ENCODE measurements at regions not wholly inside any gene's neighbourhood (a gene's known extent, or its start where the extent isn't known, plus 50 kb on each side); places are given as distances from the start of the nearest gene placed in this dataset.

GRCh38 chr9:522658-523057, 308.0 kb downstream of the DOCK8 start:
- intact Hi-C loops (cut with DNase I), result no loop called here
- Histone ChIP-seq H3K36me3 (no peaks in the 10 kb centered on the region), H3K4me3 (no peak overlapping the region), H3K27me3 (no peaks in the 10 kb centered on the region), H3K9me3 (no peaks in the 10 kb centered on the region), H3K9ac (ENCODE audit: low read depth in 2 of 2, low read length in 2 of 2) (no peak overlapping the region), H3K4me1 (peaks cover 6% of the 10 kb centered on the region), H3K27ac (no peak overlapping the region)
- no peak for DNase-seq
- TF ChIP-seq CTCF (IDR thresholded peaks at IDR 0.05), result no peak

GRCh38 chr9:523444-523843, 308.8 kb downstream of the DOCK8 start:
- no peak overlapping the region for H3K4me3 ChIP-seq
- no peaks in the 10 kb centered on the region for H3K9me3 ChIP-seq
- H3K27me3 ChIP-seq, result no peaks in the 10 kb centered on the region
- intact Hi-C loops (cut with DNase I), result no loop called here
- no peak for DNase-seq
- no peaks in the 10 kb centered on the region for H3K36me3 ChIP-seq
- no peak overlapping the region for H3K27ac ChIP-seq
- H3K9ac ChIP-seq (ENCODE audit: low read depth in 2 of 2, low read length in 2 of 2), result no peak overlapping the region
- H3K4me1 ChIP-seq, result peaks cover 6% of the 10 kb centered on the region
- no peak for TF ChIP-seq CTCF (IDR thresholded peaks at IDR 0.05)

- H3K27ac ChIP-seq, result peak overlapping the region; percentile 9
- TF ChIP-seq CTCF (IDR thresholded peaks at IDR 0.05), result no peak
- H3K27me3 ChIP-seq, result no peaks in the 10 kb centered on the region
- peaks cover 6% of the 10 kb centered on the region for H3K4me1 ChIP-seq
- no peaks in the 10 kb centered on the region for H3K36me3 ChIP-seq
- H3K9ac ChIP-seq (ENCODE audit: low read depth in 2 of 2, low read length in 2 of 2), result no peak overlapping the region
- no peaks in the 10 kb centered on the region for H3K9me3 ChIP-seq
- intact Hi-C loops (cut with DNase I), result no loop called here
- no peak for DNase-seq
- no peak overlapping the region for H3K4me3 ChIP-seq
These were observed 309.3 kb downstream of the DOCK8 start for GRCh38 chr9:524008-524407.

GRCh38 chr9:526904-527591, 312.4 kb downstream of the DOCK8 start:
- DNase-seq, result no peak
- TF ChIP-seq CTCF (IDR thresholded peaks at IDR 0.05), result no peak
- Histone ChIP-seq H3K36me3 (no peaks in the 10 kb centered on the region), H3K4me1 (no peaks in the 10 kb centered on the region), H3K27ac (no peak overlapping the region), H3K27me3 (no peaks in the 10 kb centered on the region), H3K9ac (ENCODE audit: low read depth in 2 of 2, low read length in 2 of 2) (no peak overlapping the region), H3K4me3 (no peak overlapping the region), H3K9me3 (no peaks in the 10 kb centered on the region)
- intact Hi-C loops (cut with DNase I), result no loop called here

- no peak for DNase-seq
- Histone ChIP-seq H3K36me3 (no peaks in the 10 kb centered on the region), H3K4me3 (no peak overlapping the region), H3K27ac (no peak overlapping the region), H3K9me3 (no peaks in the 10 kb centered on the region), H3K27me3 (no peaks in the 10 kb centered on the region), H3K4me1 (peaks cover 3% of the 10 kb centered on the region), H3K9ac (ENCODE audit: low read depth in 2 of 2, low read length in 2 of 2) (no peak overlapping the region)
- intact Hi-C loops (cut with DNase I), result no loop called here
- no peak for TF ChIP-seq CTCF (IDR thresholded peaks at IDR 0.05)
These were observed 311.8 kb upstream of the DMRT1 start for GRCh38 chr9:529731-530130.

All from colonic mucosa (tissue), 4 donors.